Keratinocyte (primary cell): ENCODE measurements at regions not wholly inside any gene's neighbourhood (a gene's known extent, or its start where the extent isn't known, plus 50 kb on each side); places are given as distances from the start of the nearest gene placed in this dataset.

Experiments used
- CTCF ChIP-seq, 3 experiments: IDR thresholded peaks in 1 of 3; conservative IDR thresholded peaks in 1 of 3; optimal IDR thresholded peaks in 1 of 3; 2 replicates in 2 of 3; 3 replicates in 1 of 3; pipeline versions ENCODE3 to v1.5.1; 2011; ENCODE audit warnings: low read length in 3 of 3, mild to moderate bottlenecking in 3 of 3, moderate library complexity in 2 of 3, control low read depth in 1 of 3, inconsistent platforms in 1 of 3; ENCODE audit not compliant: insufficient read depth in 2 of 3; ENCODE audit errors: extremely low read depth in 1 of 3
- EZH2 ChIP-seq: IDR thresholded peaks from one replicate; pipeline ENCODE4 v1.6.1; 2012; ENCODE audit warnings: inconsistent platforms, mild to moderate bottlenecking, low read length, moderate library complexity

DNA sequence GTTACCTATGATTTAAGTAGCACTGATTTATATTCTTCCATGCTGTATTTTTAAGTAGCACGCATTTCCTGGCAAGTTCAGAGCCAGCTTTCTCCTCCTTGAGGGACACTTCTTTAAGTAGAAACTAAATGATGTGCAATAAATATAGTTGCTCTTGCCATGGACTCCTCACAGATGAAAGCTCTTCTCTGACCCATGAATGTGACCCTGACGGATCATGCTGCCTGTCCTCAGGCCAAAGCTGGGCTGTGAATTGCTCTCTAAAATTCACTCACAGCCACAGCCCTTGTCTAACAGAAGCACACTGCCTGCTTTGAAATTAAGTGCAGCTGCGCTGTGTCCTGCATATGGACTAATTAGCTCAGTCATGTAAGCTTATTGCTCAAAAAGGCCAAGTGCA lies 438.8 kb downstream of the PMP22 start:
- TF ChIP-seq CTCF (optimal IDR thresholded peaks at IDR 0.05 in 1 of 3, IDR thresholded peaks at IDR 0.05 in 1 of 3, conservative IDR thresholded peaks at IDR 0.05 in 1 of 3; ENCODE audit: extremely low read depth in 1 of 3, insufficient read depth in 2 of 3, low read length in 3 of 3), result no peak
- no peak for TF ChIP-seq EZH2
